ENCODE measurements at regions not wholly inside any gene's neighbourhood (a gene's known extent, or its start where the extent isn't known, plus 50 kb on each side); places are given as distances from the start of the nearest gene placed in this dataset.

DNA sequence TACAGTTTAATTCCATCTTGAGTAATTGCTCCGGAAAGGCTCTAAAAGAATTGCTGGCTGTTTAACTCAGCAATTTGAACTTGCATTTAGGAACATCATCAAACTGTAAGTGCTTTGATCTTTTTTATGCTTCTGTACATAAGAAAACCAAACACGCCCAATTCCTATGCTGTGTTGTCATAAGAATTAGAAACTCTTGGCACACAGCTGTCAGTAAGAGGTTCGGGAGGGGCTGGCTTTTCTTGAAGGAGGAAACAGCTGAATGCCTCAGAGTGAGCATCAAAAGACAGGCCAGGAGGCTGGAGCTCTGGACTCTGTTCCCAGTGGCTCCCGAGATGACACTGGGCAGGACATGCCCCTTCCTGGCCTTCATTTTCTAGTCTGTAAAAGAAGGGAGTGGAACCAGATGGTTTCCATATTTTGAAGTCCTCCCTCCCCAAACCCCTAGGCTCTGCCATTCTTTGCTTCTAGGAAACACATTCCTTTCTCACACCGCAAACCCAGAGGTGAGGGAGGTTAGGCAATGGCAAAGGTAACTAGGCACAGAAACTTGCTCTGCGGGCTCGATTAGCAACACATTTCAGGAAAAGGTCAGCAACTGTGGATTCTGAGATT is 73.7 kb upstream of the DLG1 start (continued):
- no peak for TF ChIP-seq ZNF343 (CRISPR knock-in tag; IDR thresholded peaks at IDR 0.05)
- peak; percentile 19 for TF ChIP-seq SAP130 (CRISPR knock-in tag; IDR thresholded peaks at IDR 0.05; ENCODE audit: low read depth)
- TF ChIP-seq, protein P1, sequence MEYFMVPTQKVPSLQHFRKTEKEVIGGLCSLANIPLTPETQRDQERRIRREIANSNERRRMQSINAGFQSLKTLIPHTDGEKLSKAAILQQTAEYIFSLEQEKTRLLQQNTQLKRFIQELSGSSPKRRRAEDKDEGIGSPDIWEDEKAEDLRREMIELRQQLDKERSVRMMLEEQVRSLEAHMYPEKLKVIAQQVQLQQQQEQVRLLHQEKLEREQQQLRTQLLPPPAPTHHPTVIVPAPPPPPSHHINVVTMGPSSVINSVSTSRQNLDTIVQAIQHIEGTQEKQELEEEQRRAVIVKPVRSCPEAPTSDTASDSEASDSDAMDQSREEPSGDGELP (IDR thresholded peaks at IDR 0.05; ENCODE audit: borderline replicate concordance, low read depth): peak; percentile 67; the same call in 1 of the 2 replicates
- TF ChIP-seq, protein P2, sequence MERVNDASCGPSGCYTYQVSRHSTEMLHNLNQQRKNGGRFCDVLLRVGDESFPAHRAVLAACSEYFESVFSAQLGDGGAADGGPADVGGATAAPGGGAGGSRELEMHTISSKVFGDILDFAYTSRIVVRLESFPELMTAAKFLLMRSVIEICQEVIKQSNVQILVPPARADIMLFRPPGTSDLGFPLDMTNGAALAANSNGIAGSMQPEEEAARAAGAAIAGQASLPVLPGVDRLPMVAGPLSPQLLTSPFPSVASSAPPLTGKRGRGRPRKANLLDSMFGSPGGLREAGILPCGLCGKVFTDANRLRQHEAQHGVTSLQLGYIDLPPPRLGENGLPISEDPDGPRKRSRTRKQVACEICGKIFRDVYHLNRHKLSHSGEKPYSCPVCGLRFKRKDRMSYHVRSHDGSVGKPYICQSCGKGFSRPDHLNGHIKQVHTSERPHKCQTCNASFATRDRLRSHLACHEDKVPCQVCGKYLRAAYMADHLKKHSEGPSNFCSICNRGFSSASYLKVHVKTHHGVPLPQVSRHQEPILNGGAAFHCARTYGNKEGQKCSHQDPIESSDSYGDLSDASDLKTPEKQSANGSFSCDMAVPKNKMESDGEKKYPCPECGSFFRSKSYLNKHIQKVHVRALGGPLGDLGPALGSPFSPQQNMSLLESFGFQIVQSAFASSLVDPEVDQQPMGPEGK (CRISPR knock-in tag; IDR thresholded peaks at IDR 0.05): 0 out of 2 replicates have a peak, but pooled peaks have one; percentile 8
- TF ChIP-seq ZNF331 (CRISPR knock-in tag; IDR thresholded peaks at IDR 0.05): 0 out of 2 replicates have a peak, but pooled peaks have one; percentile 9
- TF ChIP-seq ZFP82 (CRISPR knock-in tag; IDR thresholded peaks at IDR 0.05; ENCODE audit: borderline replicate concordance): no peak
- peak; percentile 71 for TF ChIP-seq TCF7 (IDR thresholded peaks at IDR 0.05; ENCODE audit: low read depth)
- TF ChIP-seq, protein P3, sequence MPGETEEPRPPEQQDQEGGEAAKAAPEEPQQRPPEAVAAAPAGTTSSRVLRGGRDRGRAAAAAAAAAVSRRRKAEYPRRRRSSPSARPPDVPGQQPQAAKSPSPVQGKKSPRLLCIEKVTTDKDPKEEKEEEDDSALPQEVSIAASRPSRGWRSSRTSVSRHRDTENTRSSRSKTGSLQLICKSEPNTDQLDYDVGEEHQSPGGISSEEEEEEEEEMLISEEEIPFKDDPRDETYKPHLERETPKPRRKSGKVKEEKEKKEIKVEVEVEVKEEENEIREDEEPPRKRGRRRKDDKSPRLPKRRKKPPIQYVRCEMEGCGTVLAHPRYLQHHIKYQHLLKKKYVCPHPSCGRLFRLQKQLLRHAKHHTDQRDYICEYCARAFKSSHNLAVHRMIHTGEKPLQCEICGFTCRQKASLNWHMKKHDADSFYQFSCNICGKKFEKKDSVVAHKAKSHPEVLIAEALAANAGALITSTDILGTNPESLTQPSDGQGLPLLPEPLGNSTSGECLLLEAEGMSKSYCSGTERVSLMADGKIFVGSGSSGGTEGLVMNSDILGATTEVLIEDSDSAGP (CRISPR knock-in tag; IDR thresholded peaks at IDR 0.05; ENCODE audit: borderline replicate concordance): no peak
- no peak for TF ChIP-seq ZNF660 (CRISPR knock-in tag; IDR thresholded peaks at IDR 0.05; ENCODE audit: borderline replicate concordance, low read depth)
- no peak for TF ChIP-seq ZNF773 (CRISPR knock-in tag; IDR thresholded peaks at IDR 0.05; ENCODE audit: borderline replicate concordance)
- TF ChIP-seq SYNCRIP (IDR thresholded peaks at IDR 0.05; ENCODE audit: insufficient read depth, low read depth, low read length): no peak
- TF ChIP-seq RXRA (CRISPR knock-in tag; IDR thresholded peaks at IDR 0.05): no peak
- no peak for TF ChIP-seq YY1 (IDR thresholded peaks at IDR 0.05; ENCODE audit: insufficient read depth, insufficient replicate concordance, low read depth, low read length)
- peak; percentile 23; the same call in 1 of the 2 replicates for TF ChIP-seq ZNF205 (CRISPR knock-in tag; IDR thresholded peaks at IDR 0.05)
- no peak for TF ChIP-seq EZH2 (conservative IDR thresholded peaks at IDR 0.05; ENCODE audit: low read depth, low read length)
- no peak for TF ChIP-seq ZNF296 (CRISPR knock-in tag; conservative IDR thresholded peaks at IDR 0.05)
- TF ChIP-seq, protein P4, sequence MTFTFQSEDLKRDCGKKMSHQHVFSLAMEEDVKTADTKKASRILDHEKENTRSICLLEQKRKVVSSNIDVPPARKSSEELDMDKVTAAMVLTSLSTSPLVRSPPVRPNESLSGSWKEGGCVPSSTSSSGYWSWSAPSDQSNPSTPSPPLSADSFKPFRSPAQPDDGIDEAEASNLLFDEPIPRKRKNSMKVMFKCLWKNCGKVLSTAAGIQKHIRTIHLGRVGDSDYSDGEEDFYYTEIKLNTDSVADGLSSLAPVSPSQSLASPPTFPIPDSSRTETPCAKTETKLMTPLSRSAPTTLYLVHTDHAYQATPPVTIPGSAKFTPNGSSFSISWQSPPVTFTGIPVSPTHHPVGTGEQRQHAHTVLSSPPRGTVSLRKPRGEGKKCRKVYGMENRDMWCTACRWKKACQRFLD (CRISPR knock-in tag; IDR thresholded peaks at IDR 0.05; ENCODE audit: borderline replicate concordance): no peak
- no peak for TF ChIP-seq LCORL (IDR thresholded peaks at IDR 0.05)
- no peak for TF ChIP-seq LCORL (CRISPR knock-in tag; IDR thresholded peaks at IDR 0.05)
- TF ChIP-seq PHF8 (CRISPR knock-in tag; IDR thresholded peaks at IDR 0.05): no peak
- TF ChIP-seq, protein P5, sequence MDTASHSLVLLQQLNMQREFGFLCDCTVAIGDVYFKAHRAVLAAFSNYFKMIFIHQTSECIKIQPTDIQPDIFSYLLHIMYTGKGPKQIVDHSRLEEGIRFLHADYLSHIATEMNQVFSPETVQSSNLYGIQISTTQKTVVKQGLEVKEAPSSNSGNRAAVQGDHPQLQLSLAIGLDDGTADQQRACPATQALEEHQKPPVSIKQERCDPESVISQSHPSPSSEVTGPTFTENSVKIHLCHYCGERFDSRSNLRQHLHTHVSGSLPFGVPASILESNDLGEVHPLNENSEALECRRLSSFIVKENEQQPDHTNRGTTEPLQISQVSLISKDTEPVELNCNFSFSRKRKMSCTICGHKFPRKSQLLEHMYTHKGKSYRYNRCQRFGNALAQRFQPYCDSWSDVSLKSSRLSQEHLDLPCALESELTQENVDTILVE (CRISPR knock-in tag; IDR thresholded peaks at IDR 0.05): 0 out of 2 replicates have a peak, but pooled peaks have one; percentile 49
- no peak for TF ChIP-seq ZSCAN25 (CRISPR knock-in tag; IDR thresholded peaks at IDR 0.05)
- no peak for TF ChIP-seq FOXA1 (IDR thresholded peaks at IDR 0.05)
- TF ChIP-seq FOXA1 (CRISPR knock-in tag; IDR thresholded peaks at IDR 0.05): peak; percentile 63
- no peak for TF ChIP-seq ZNF781 (CRISPR knock-in tag; IDR thresholded peaks at IDR 0.05; ENCODE audit: borderline replicate concordance, not compliant biosample characterization)

Measured in HepG2 (cell line).